ENCODE measurements at regions not wholly inside any gene's neighbourhood (a gene's known extent, or its start where the extent isn't known, plus 50 kb on each side); places are given as distances from the start of the nearest gene placed in this dataset.

GRCh38 chr5:124952079-124952478, 205.6 kb upstream of the ZNF608 start:
- TF ChIP-seq CTCF (IDR thresholded peaks at IDR 0.05) (no peak), POLR2A (IDR thresholded peaks at IDR 0.05) (no peak)
